ENCODE measurements at regions not wholly inside any gene's neighbourhood (a gene's known extent, or its start where the extent isn't known, plus 50 kb on each side); places are given as distances from the start of the nearest gene placed in this dataset.
"Not testable (repeated sequence)": the region's sequence is repeated elsewhere in the genome, so short reads cannot be mapped to it uniquely, and the experiment has no call there.

DNA sequence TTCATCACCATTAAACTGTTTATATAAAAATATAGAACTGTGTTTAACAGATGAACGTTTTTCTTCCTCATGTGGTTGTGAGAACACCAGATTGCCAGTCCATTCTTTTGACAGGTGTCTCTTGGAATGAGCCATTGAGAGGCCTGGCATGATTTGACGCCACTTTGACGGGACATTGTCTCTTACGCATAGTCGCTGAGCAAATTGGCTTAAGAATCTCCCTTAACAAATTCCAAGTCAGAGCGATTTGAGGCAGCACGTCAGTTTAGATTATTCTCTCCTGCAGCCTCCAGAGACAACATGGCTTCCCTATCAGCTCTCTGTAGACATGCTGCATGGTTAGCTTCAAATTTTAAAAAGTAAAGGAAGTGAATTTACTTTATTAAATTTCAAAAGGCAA lies 510.7 kb upstream of the ACO1 start:
- no peaks in the 10 kb centered on the region for H3K4me1 ChIP-seq (ENCODE audit: control extremely low read depth in 1 of 4, control insufficient read depth in 4 of 4, insufficient read depth in 4 of 4, low read length in 3 of 4)
- WGBS (ENCODE audit: insufficient coverage): 99% methylated on average over 7 of the region's 7 CpGs
- DNase-seq: no peak
- POLR2A ChIA-PET: no interaction called here
- no peak overlapping the region for H3K4me3 ChIP-seq (ENCODE audit: control insufficient read depth in 1 of 7, extremely low read depth in 1 of 7, insufficient read depth in 4 of 7, low read depth in 2 of 7, low read length in 6 of 7)
- no peaks in the 10 kb centered on the region for H3K36me3 ChIP-seq (ENCODE audit: control insufficient read depth in 4 of 4, insufficient read depth in 4 of 4, low read length in 3 of 4)
- H3K27ac ChIP-seq (ENCODE audit: insufficient read depth in 1 of 2, low read depth in 1 of 2, low read length in 2 of 2, poor library complexity in 1 of 2, severe bottlenecking in 2 of 2): no peak overlapping the region
- CTCF ChIA-PET: no interaction called here
- peaks cover 0 to 4% (median 0%) of the 10 kb centered on the region in 5 experiments for H3K9me3 ChIP-seq (ENCODE audit: control extremely low read depth in 1 of 5, control insufficient read depth in 4 of 5, insufficient read depth in 2 of 5, low read depth in 1 of 5, low read length in 4 of 5)
- H3K27me3 ChIP-seq (replicated peaks in 2 of 5; ENCODE audit: control insufficient read depth in 4 of 5, insufficient read depth in 5 of 5, low read length in 4 of 5): no peaks in the 10 kb centered on the region

- Histone ChIP-seq H3K4me3 (ENCODE audit: control insufficient read depth in 1 of 7, extremely low read depth in 1 of 7, insufficient read depth in 4 of 7, low read depth in 2 of 7, low read length in 6 of 7) (no peak overlapping the region), H3K27me3 (replicated peaks in 2 of 5; ENCODE audit: control insufficient read depth in 4 of 5, insufficient read depth in 5 of 5, low read length in 4 of 5) (no peaks in the 10 kb centered on the region), H3K4me1 (ENCODE audit: control extremely low read depth in 1 of 4, control insufficient read depth in 4 of 4, insufficient read depth in 4 of 4, low read length in 3 of 4) (no peaks in the 10 kb centered on the region), H3K9me3 (ENCODE audit: control extremely low read depth in 1 of 5, control insufficient read depth in 4 of 5, insufficient read depth in 2 of 5, low read depth in 1 of 5, low read length in 4 of 5) (no peaks in the 10 kb centered on the region), H3K27ac (ENCODE audit: insufficient read depth in 1 of 2, low read depth in 1 of 2, low read length in 2 of 2, poor library complexity in 1 of 2, severe bottlenecking in 2 of 2) (no peak overlapping the region), H3K36me3 (ENCODE audit: control insufficient read depth in 4 of 4, insufficient read depth in 4 of 4, low read length in 3 of 4) (no peaks in the 10 kb centered on the region)
- ChIA-PET POLR2A (no interaction called here), CTCF (no interaction called here)
- 60% methylated on average over 4 of the region's 4 CpGs for WGBS (ENCODE audit: insufficient coverage)
- DNase-seq: no peak
These were observed 490.4 kb upstream of the ACO1 start for GRCh38 chr9:31894008-31894407.

- Histone ChIP-seq H3K4me1 (ENCODE audit: control extremely low read depth in 1 of 4, control insufficient read depth in 4 of 4, insufficient read depth in 4 of 4, low read length in 3 of 4) (no peaks in the 10 kb centered on the region), H3K9me3 (ENCODE audit: control extremely low read depth in 1 of 5, control insufficient read depth in 4 of 5, insufficient read depth in 2 of 5, low read depth in 1 of 5, low read length in 4 of 5) (no peaks in the 10 kb centered on the region), H3K36me3 (ENCODE audit: control insufficient read depth in 4 of 4, insufficient read depth in 4 of 4, low read length in 3 of 4) (no peaks in the 10 kb centered on the region), H3K27me3 (replicated peaks in 2 of 5; ENCODE audit: control insufficient read depth in 4 of 5, insufficient read depth in 5 of 5, low read length in 4 of 5) (no peaks in the 10 kb centered on the region), H3K27ac (ENCODE audit: insufficient read depth in 1 of 2, low read depth in 1 of 2, low read length in 2 of 2, poor library complexity in 1 of 2, severe bottlenecking in 2 of 2) (no peak overlapping the region), H3K4me3 (ENCODE audit: control insufficient read depth in 1 of 7, extremely low read depth in 1 of 7, insufficient read depth in 4 of 7, low read depth in 2 of 7, low read length in 6 of 7) (peak overlapping the region in 4 of 7 experiments; percentile 24 to 71 (median 42))
- POLR2A ChIA-PET: interaction anchor here (0.6 kb wide), 1 partner anchor 432 kb away, joined by 3 read pairs; no protein-coding TSS in a partner anchor
- CTCF ChIA-PET: no interaction called here
- DNase-seq: no peak
- 97% methylated on average over 6 of the region's 6 CpGs for WGBS (ENCODE audit: insufficient coverage)
These were observed 476.1 kb upstream of the ACO1 start for GRCh38 chr9:31908158-31908890.

- Histone ChIP-seq H3K4me1 (ENCODE audit: control extremely low read depth in 1 of 4, control insufficient read depth in 4 of 4, insufficient read depth in 4 of 4, low read length in 3 of 4) (no peaks in the 10 kb centered on the region), H3K36me3 (ENCODE audit: control insufficient read depth in 4 of 4, insufficient read depth in 4 of 4, low read length in 3 of 4) (no peaks in the 10 kb centered on the region), H3K9me3 (ENCODE audit: control extremely low read depth in 1 of 5, control insufficient read depth in 4 of 5, insufficient read depth in 2 of 5, low read depth in 1 of 5, low read length in 4 of 5) (no peaks in the 10 kb centered on the region), H3K27me3 (replicated peaks in 2 of 5; ENCODE audit: control insufficient read depth in 4 of 5, insufficient read depth in 5 of 5, low read length in 4 of 5) (no peaks in the 10 kb centered on the region), H3K4me3 (ENCODE audit: control insufficient read depth in 1 of 7, extremely low read depth in 1 of 7, insufficient read depth in 4 of 7, low read depth in 2 of 7, low read length in 6 of 7) (peak overlapping the region in 4 of 7 experiments; percentile 24 to 71 (median 42)), H3K27ac (ENCODE audit: insufficient read depth in 1 of 2, low read depth in 1 of 2, low read length in 2 of 2, poor library complexity in 1 of 2, severe bottlenecking in 2 of 2) (no peak overlapping the region)
- peak in 1 of 3 donors; percentile 9 for DNase-seq
- ChIA-PET CTCF (no interaction called here), POLR2A (no interaction called here)
- 86% methylated on average over 10 of the region's 11 CpGs for WGBS (ENCODE audit: insufficient coverage)
These were observed 475.5 kb upstream of the ACO1 start for GRCh38 chr9:31908891-31909480.

- Histone ChIP-seq H3K27me3 (replicated peaks in 2 of 5; ENCODE audit: control insufficient read depth in 4 of 5, insufficient read depth in 5 of 5, low read length in 4 of 5) (no peaks in the 10 kb centered on the region), H3K4me1 (ENCODE audit: control extremely low read depth in 1 of 4, control insufficient read depth in 4 of 4, insufficient read depth in 4 of 4, low read length in 3 of 4) (no peaks in the 10 kb centered on the region), H3K36me3 (ENCODE audit: control insufficient read depth in 4 of 4, insufficient read depth in 4 of 4, low read length in 3 of 4) (no peaks in the 10 kb centered on the region), H3K9me3 (ENCODE audit: control extremely low read depth in 1 of 5, control insufficient read depth in 4 of 5, insufficient read depth in 2 of 5, low read depth in 1 of 5, low read length in 4 of 5) (no peaks in the 10 kb centered on the region), H3K4me3 (ENCODE audit: control insufficient read depth in 1 of 7, extremely low read depth in 1 of 7, insufficient read depth in 4 of 7, low read depth in 2 of 7, low read length in 6 of 7) (no peak overlapping the region), H3K27ac (ENCODE audit: insufficient read depth in 1 of 2, low read depth in 1 of 2, low read length in 2 of 2, poor library complexity in 1 of 2, severe bottlenecking in 2 of 2) (no peak overlapping the region)
- POLR2A ChIA-PET: no interaction called here
- CTCF ChIA-PET: no interaction called here
- no peak for DNase-seq
These were observed 471.8 kb upstream of the ACO1 start for GRCh38 chr9:31912636-31913035.

- Histone ChIP-seq H3K36me3 (ENCODE audit: control insufficient read depth in 4 of 4, insufficient read depth in 4 of 4, low read length in 3 of 4) (no peaks in the 10 kb centered on the region), H3K27ac (ENCODE audit: insufficient read depth in 1 of 2, low read depth in 1 of 2, low read length in 2 of 2, poor library complexity in 1 of 2, severe bottlenecking in 2 of 2) (no peak overlapping the region), H3K27me3 (replicated peaks in 2 of 5; ENCODE audit: control insufficient read depth in 4 of 5, insufficient read depth in 5 of 5, low read length in 4 of 5) (no peaks in the 10 kb centered on the region), H3K4me3 (ENCODE audit: control insufficient read depth in 1 of 7, extremely low read depth in 1 of 7, insufficient read depth in 4 of 7, low read depth in 2 of 7, low read length in 6 of 7) (no peak overlapping the region), H3K4me1 (ENCODE audit: control extremely low read depth in 1 of 4, control insufficient read depth in 4 of 4, insufficient read depth in 4 of 4, low read length in 3 of 4) (no peaks in the 10 kb centered on the region), H3K9me3 (ENCODE audit: control extremely low read depth in 1 of 5, control insufficient read depth in 4 of 5, insufficient read depth in 2 of 5, low read depth in 1 of 5, low read length in 4 of 5) (no peaks in the 10 kb centered on the region)
- POLR2A ChIA-PET: no interaction called here
- peak; percentile 6 to 29 (median 18) for DNase-seq
- CTCF ChIA-PET: interaction anchor here (0.6 to 1.1 kb wide), 2 partner anchors 335 to 794 kb away, joined by 3 to 4 read pairs; no protein-coding TSS in a partner anchor
- WGBS (ENCODE audit: insufficient coverage): 53% methylated on average over 2 of the region's 2 CpGs
These were observed 467.7 kb upstream of the ACO1 start for GRCh38 chr9:31916591-31917241.

- H3K4me1 ChIP-seq (ENCODE audit: control extremely low read depth in 1 of 4, control insufficient read depth in 4 of 4, insufficient read depth in 4 of 4, low read length in 3 of 4); H3K36me3 ChIP-seq (ENCODE audit: control insufficient read depth in 4 of 4, insufficient read depth in 4 of 4, low read length in 3 of 4); DNase-seq; CTCF ChIA-PET; POLR2A ChIA-PET; H3K27ac ChIP-seq (ENCODE audit: insufficient read depth in 1 of 2, low read depth in 1 of 2, low read length in 2 of 2, poor library complexity in 1 of 2, severe bottlenecking in 2 of 2); H3K9me3 ChIP-seq (ENCODE audit: control extremely low read depth in 1 of 5, control insufficient read depth in 4 of 5, insufficient read depth in 2 of 5, low read depth in 1 of 5, low read length in 4 of 5); H3K27me3 ChIP-seq (replicated peaks in 2 of 5; ENCODE audit: control insufficient read depth in 4 of 5, insufficient read depth in 5 of 5, low read length in 4 of 5); H3K4me3 ChIP-seq (ENCODE audit: control insufficient read depth in 1 of 7, extremely low read depth in 1 of 7, insufficient read depth in 4 of 7, low read depth in 2 of 7, low read length in 6 of 7): not testable (repeated sequence)
- WGBS (ENCODE audit: insufficient coverage): 97% methylated on average over 12 of the region's 13 CpGs
These were observed 446.7 kb upstream of the ACO1 start for GRCh38 chr9:31937737-31938136.
